SIG-M5 (cell line): ENCODE measurements at regions not wholly inside any gene's neighbourhood (a gene's known extent, or its start where the extent isn't known, plus 50 kb on each side); places are given as distances from the start of the nearest gene placed in this dataset.
"Not testable (repeated sequence)": the region's sequence is repeated elsewhere in the genome, so short reads cannot be mapped to it uniquely, and the experiment has no call there.

Experiments
- DNase-seq: peaks from one replicate; lab custom pipeline; 2025; lab: John Stamatoyannopoulos, UW

GRCh38 chr6:112579601-112580000, 232.5 kb downstream of the RFPL4B start:
- no peak for DNase-seq

DNA sequence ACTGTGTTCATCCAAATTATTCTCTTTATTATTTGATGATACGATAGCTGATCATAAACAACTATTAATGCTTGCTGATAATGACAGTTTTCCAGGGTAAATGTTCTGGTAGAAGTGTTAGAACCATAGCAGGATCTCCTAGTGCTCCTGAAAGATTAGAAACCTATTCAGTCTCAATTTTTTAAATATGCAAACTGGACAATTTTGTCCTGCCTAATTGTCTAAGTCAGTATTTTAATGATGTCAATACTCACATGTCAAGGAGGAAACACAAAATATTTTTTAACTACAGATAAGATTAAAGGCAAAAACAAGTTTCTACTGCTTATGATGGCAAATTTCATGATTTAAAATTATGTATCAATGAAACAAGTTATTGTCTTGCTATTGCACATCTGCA, 233.9 kb downstream of the RFPL4B start:
- DNase-seq = no peak

DNA sequence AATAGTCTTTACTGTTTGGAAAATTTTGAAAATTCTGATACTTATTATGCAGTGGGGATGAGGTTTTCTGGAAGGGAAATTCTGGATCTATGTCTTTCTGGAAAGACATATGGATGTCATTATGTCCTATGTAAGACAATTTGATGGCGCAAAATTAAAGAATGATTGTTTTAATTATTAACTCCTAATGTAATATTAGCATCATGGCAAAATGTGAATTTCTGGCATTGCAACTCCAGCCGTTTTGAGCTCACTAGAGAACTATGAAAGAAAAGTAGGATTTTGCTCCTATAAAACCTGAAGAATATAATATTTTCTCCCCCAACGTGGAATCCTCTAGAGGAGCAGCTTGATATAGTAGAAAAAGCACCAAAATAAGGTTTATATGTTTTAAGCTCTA, 243.2 kb downstream of the RFPL4B start:
- no peak for DNase-seq

GRCh38 chr6:112591329-112591728, 244.2 kb downstream of the RFPL4B start:
- DNase-seq = no peak

- no peak for DNase-seq
Measured at GRCh38 chr6:112592159-112592558, 245.0 kb downstream of the RFPL4B start.

- DNase-seq = no peak
Measured at GRCh38 chr6:112594886-112595594, 247.9 kb downstream of the RFPL4B start.

DNA sequence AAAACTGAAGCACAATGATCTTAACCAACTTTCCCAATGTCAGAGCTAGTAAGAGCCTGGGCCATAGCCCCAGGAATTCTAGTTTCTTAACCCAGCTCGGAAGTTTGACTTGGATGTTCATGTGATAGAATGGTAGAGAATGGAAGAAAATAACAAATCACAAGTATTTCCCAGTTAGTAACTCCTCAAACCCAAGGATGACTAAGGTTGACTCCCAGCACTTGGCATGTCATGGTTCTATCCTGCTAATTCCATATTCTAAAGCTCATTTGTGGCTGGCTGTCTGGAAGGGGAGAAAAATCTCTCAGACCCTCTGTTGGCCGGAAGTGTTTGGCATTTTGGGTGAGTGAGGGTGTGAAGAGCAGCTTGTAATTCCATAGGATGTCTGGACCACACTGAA, 248.7 kb downstream of the RFPL4B start:
- no peak for DNase-seq

DNA sequence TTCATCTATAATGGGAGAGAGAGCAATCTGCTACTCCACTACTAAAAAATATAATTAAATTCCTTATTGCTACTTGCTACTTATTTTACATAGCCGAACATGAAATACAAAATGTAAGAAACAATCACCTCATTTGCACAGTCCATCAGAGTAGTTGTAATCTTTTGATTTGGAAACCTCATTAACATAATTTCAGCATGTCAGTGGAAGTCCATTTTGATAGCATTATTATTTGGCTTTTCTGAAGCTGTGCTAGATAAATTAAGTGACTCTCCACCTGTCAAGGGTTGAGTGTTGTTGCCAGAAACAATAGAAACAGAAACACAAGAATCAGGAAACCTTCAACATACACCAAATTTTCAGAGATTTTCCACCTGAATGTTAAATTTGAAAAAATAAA, 250.0 kb downstream of the RFPL4B start:
- DNase-seq = no peak

- no peak for DNase-seq
Measured at GRCh38 chr6:112600168-112600567, 253.0 kb downstream of the RFPL4B start.

GRCh38 chr6:112603726-112604125, 256.6 kb downstream of the RFPL4B start:
- no peak for DNase-seq

DNA sequence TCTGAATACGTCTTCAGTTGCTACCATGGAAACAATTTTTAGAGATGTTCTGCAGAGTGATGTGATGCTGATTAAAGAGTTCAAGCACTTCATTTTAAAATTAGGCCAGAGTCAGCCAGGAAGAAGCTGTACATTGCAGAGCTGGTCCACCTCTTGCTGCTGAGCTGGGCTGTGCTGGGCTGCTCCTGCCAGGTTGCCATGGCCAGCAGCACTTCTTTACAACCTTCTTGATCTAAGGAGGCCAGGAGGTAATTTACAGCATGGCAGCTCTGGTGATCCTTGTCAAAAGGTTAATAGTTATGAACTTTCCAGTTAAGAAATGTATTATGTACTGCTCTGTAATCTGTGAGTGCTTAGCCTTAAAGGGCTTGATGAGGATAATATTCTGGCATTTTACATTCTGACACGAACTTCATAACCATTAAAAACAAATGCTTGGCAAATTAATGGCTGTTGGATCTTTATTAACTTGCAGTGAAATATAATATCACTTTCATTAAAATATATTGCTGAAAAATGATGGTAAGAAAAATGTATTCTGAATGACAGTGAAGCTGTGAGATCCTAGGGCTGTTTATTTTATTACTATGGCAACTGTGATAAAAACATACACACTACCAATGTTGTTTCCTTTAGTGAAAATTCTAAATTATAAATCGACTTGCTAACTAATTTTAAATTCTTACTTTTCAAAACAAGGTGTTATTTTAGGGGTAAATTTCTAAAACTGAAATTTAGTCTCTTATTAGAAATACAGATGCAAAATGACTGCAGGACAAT, 259.7 kb downstream of the RFPL4B start:
- no peak for DNase-seq

GRCh38 chr6:112608925-112609324, 261.8 kb downstream of the RFPL4B start:
- DNase-seq = not testable (repeated sequence)

- DNase-seq = no peak
Measured at GRCh38 chr6:112613410-112613809, 266.3 kb downstream of the RFPL4B start.

GRCh38 chr6:112618849-112619248, 271.7 kb downstream of the RFPL4B start:
- DNase-seq = no peak

- no peak for DNase-seq
Measured at GRCh38 chr6:112620812-112621569, 273.9 kb downstream of the RFPL4B start.

- DNase-seq = no peak
Measured at GRCh38 chr6:112622036-112622435, 274.9 kb downstream of the RFPL4B start.

DNA sequence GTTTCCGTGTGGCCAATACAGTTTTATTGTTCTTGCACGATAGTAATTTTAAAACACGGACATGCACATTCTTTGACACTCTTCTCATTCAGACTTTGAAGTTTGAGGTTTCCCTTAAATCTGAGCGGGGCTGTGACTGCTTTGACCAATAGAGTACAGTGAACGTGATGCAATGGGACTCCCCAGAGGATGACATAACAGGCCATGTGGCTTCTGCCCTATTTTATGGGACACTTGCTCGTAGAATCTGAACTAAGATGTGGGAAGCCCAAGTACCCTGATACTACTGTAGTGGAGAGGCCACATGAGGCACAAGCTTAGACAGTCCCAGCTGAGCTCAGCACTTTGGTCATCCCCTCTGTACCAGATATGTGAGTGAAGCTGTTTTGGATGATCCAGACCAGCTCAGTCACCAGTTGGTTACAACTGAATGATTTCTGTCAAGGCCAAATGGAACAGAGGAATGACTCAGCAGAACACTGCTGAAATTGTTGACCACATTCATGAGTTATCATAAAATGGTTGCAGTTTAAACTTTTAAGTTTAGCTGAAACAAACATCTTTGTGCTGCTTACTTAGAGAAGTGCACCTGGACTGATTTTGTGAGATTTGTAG, 279.4 kb downstream of the RFPL4B start:
- DNase-seq = no peak

DNA sequence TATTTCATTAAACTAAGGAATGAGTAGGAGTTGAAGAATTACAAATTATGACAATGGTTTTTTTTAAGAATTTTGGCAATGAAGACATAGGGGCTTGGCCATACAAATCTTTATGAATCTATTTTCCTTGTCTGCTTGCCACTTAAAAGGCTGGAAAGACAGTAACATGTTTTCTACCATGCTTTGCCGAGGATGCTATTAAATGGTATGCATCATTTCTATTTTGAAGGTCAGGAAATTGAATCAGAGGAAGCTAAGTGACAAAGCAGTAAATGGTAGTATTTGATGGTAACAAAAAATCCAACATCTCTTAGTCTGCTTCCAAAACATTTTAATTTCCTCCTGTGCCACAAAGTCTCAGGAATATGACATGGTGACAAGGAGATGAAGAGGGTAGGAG, 287.2 kb downstream of the RFPL4B start:
- DNase-seq = no peak

- no peak for DNase-seq
Measured at GRCh38 chr6:112636650-112637262, 289.6 kb downstream of the RFPL4B start.

DNA sequence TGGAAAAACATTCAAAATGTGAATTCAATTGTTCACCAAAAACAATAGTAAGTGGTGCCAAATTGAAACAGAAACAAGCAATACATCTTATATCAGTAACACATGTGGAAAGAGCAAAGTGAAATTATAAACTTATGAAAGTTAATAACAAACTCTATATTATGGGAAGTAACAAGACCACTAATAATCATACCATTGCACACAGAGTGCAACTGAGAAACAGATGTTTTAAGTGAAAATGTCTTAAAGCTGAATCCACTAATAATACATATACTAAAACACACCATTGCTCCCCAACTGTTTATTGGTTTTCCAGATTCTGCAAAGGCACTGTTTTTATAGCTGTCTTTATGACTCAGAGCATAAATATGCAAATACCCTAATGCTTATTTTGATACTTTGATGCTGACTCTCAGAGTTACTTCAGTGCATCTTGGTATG, 292.3 kb downstream of the RFPL4B start:
- no peak for DNase-seq

- no peak for DNase-seq
Measured at GRCh38 chr6:112640891-112641290, 293.8 kb downstream of the RFPL4B start.

- no peak for DNase-seq
Measured at GRCh38 chr6:112649853-112650252, 302.7 kb downstream of the RFPL4B start.
